Cardiac fibroblast (primary cell): ENCODE measurements at regions not wholly inside any gene's neighbourhood (a gene's known extent, or its start where the extent isn't known, plus 50 kb on each side); places are given as distances from the start of the nearest gene placed in this dataset.

Source experiments
- DNase-seq, 2 donors: peaks; one replicate each; pipeline versions ENCODE4 v3.0.0 to v3.0.0-alpha.2; 2010; ENCODE audit warnings: low read depth in 2 of 2
- H3K4me3 ChIP-seq, 2 donors: replicated peaks in 1 of 2; 1 replicate in 1 of 2; 2 replicates in 1 of 2; pipeline ENCODE4 v1.5.1; 2011; ENCODE audit warnings: low read depth in 2 of 2, low read length in 2 of 2, mild to moderate bottlenecking in 2 of 2, moderate library complexity in 1 of 2
- CTCF ChIP-seq: IDR thresholded peaks from one replicate; pipeline ENCODE4 v1.5.1; 2011; ENCODE audit warnings: low read depth, mild to moderate bottlenecking, low read length, inconsistent platforms

- H3K4me3 ChIP-seq, result no peak overlapping the region
- no peak for TF ChIP-seq CTCF
- DNase-seq, result no peak
Observed at GRCh38 chr2:121858847-121859246, 103.4 kb downstream of the TSN start.

- TF ChIP-seq CTCF, result no peak
- H3K4me3 ChIP-seq, result no peak overlapping the region
- DNase-seq, result peak; percentile 31 to 94
Observed at GRCh38 chr2:121860033-121860757, 104.7 kb downstream of the TSN start.

- DNase-seq, result no peak
- no peak overlapping the region for H3K4me3 ChIP-seq
- no peak for TF ChIP-seq CTCF
Observed at GRCh38 chr2:121860758-121861227, 105.3 kb downstream of the TSN start.

GRCh38 chr2:121862286-121862685 is 106.8 kb downstream of the TSN start:
- H3K4me3 ChIP-seq, result no peak overlapping the region
- no peak for TF ChIP-seq CTCF
- DNase-seq, result no peak

GRCh38 chr2:121865914-121866313 is 110.5 kb downstream of the TSN start:
- DNase-seq, result peak in 1 of 2 donors; percentile 14

GRCh38 chr2:121866789-121867188 is 111.3 kb downstream of the TSN start:
- no peak overlapping the region for H3K4me3 ChIP-seq
- DNase-seq, result peak in 1 of 2 donors; percentile 19
- no peak for TF ChIP-seq CTCF

More at GRCh38 chr2:121865914-121866313, 110.5 kb downstream of the TSN start:
- H3K4me3 ChIP-seq, result no peak overlapping the region
- no peak for TF ChIP-seq CTCF
